Activated naive CD4-positive, alpha-beta T cell treated with anti-CD3 and anti-CD28 coated beads, Interleukin-2, amount 50 U/mL, for 16 hours (primary cell): ENCODE measurements at regions not wholly inside any gene's neighbourhood (a gene's known extent, or its start where the extent isn't known, plus 50 kb on each side); places are given as distances from the start of the nearest gene placed in this dataset.

ENCODE experiments used
- DNase-seq: peaks from one replicate; pipeline ENCODE4 v3.0.0-alpha.2; 2020

- peak; percentile 68 for DNase-seq
Measured at GRCh38 chr20:40962733-40963504, 65.7 kb upstream of the TOP1 start.

- no peak for DNase-seq
Measured at GRCh38 chr20:40963505-40963845, 65.1 kb upstream of the TOP1 start.

- no peak for DNase-seq
Measured at GRCh38 chr20:40965671-40966070, 63.0 kb upstream of the TOP1 start.

GRCh38 chr20:40966103-40966502, 62.5 kb upstream of the TOP1 start:
- DNase-seq: no peak

GRCh38 chr20:40966516-40967185, 62.0 kb upstream of the TOP1 start:
- no peak for DNase-seq

- no peak for DNase-seq
Measured at GRCh38 chr20:40967700-40968099, 60.9 kb upstream of the TOP1 start.

- peak; percentile 87 for DNase-seq
Measured at GRCh38 chr20:40968816-40969562, 59.6 kb upstream of the TOP1 start.

- no peak for DNase-seq
Measured at GRCh38 chr20:40970218-40970617, 58.4 kb upstream of the TOP1 start.

- no peak for DNase-seq
Measured at GRCh38 chr20:40977218-40977617, 51.4 kb upstream of the TOP1 start.

- DNase-seq: no peak
Measured at GRCh38 chr20:40978761-40979160, 49.9 kb upstream of the TOP1 start.
